Immature natural killer cell (primary cell): ENCODE measurements at regions not wholly inside any gene's neighbourhood (a gene's known extent, or its start where the extent isn't known, plus 50 kb on each side); places are given as distances from the start of the nearest gene placed in this dataset.
"Not testable (repeated sequence)": the region's sequence is repeated elsewhere in the genome, so short reads cannot be mapped to it uniquely, and the experiment has no call there.

Experiments
- DNase-seq, 3 donors: peaks; one replicate each; pipeline ENCODE4 v3.0.0; 2022; ENCODE audit warnings: mixed read lengths in 1 of 3
- H3K27ac Mint-ChIP-seq, 6 donors: one replicate each; pipeline ENCODE4 v1.8.0; 2020; ENCODE audit warnings: mixed read lengths in 6 of 6, mild to moderate bottlenecking in 5 of 6, inconsistent platforms in 4 of 6, moderate library complexity in 3 of 6
- H3K27me3 Mint-ChIP-seq, 3 donors: one replicate each; pipeline ENCODE4 v1.8.0; 2020 to 2021; ENCODE audit warnings: low read depth in 3 of 3, mild to moderate bottlenecking in 3 of 3, mixed read lengths in 3 of 3, moderate library complexity in 3 of 3, inconsistent platforms in 1 of 3
- H3K36me3 Mint-ChIP-seq, 3 donors: one replicate each; pipeline ENCODE4 v1.8.0; 2020; ENCODE audit warnings: mixed read lengths in 3 of 3, inconsistent platforms in 2 of 3, mild to moderate bottlenecking in 2 of 3
- H3K4me1 Mint-ChIP-seq, 2 donors: one replicate each; pipeline ENCODE4 v1.8.0; 2020; ENCODE audit warnings: inconsistent platforms in 2 of 2, mild to moderate bottlenecking in 2 of 2, mixed read lengths in 2 of 2, moderate library complexity in 1 of 2
- H3K4me3 Mint-ChIP-seq, 5 donors: one replicate each; pipeline ENCODE4 v1.8.0; 2020; ENCODE audit warnings: mild to moderate bottlenecking in 5 of 5, mixed read lengths in 5 of 5, inconsistent platforms in 3 of 5, moderate library complexity in 3 of 5
- H3K9me3 Mint-ChIP-seq, 6 donors: one replicate each; pipeline ENCODE4 v1.8.0; 2020; ENCODE audit warnings: mild to moderate bottlenecking in 6 of 6, mixed read lengths in 6 of 6, inconsistent platforms in 4 of 6, moderate library complexity in 3 of 6

- no peak for DNase-seq
- Mint-ChIP-seq H3K27ac (peak overlapping the region in 2 of 6 donors; percentile 9 to 38), H3K4me1 (peaks cover 11 to 30% of the 10 kb centered on the region in 2 donors), H3K4me3 (peak overlapping the region in 4 of 5 donors; percentile 15 to 46 (median 31)), H3K9me3 (peaks cover 0 to 2% (median 0%) of the 10 kb centered on the region in 6 donors), H3K27me3 (no peaks in the 10 kb centered on the region), H3K36me3 (peaks cover 0 to 8% (median 0%) of the 10 kb centered on the region in 3 donors)
Measured at GRCh38 chr1:222896630-222897526, 82.0 kb downstream of the DISP1 start.

DNA sequence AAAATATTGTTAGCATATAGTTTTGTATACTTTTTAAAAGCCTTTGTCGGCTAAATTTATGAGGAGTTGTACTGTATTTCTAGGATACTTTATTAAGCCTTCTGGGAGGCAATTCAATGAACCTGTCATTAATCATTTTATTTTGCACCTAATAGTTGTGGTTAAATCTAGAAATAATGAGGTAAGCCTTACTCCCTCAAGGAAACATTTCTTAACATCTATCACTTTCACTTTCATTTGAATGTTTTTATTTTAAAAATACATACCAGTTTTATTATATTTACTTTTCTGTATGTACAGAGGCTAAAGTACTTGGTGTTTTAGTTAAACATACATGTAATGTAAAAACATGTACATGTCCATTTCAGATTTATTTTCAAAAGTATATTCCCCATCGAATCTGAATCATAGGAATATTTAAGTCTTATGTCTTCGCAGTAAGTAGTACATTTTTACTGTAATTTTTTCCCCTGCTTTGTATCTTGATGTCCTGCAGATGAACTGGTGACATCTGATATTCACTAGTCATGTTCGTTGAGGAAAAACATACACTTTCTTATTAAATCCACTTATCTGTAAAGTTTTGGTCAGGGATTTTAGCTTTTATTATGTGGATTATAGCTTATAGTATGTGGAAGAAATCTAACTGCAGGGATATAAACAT lies 82.8 kb downstream of the DISP1 start:
- Mint-ChIP-seq H3K9me3 (peaks cover 0 to 2% (median 0%) of the 10 kb centered on the region in 6 donors), H3K27me3 (no peaks in the 10 kb centered on the region), H3K4me3 (peak overlapping the region; percentile 26 to 66 (median 55)), H3K4me1 (peaks cover 11 to 30% of the 10 kb centered on the region in 2 donors), H3K27ac (peak overlapping the region in 3 of 6 donors; percentile 44 to 78 (median 76)), H3K36me3 (peaks cover 0 to 8% (median 0%) of the 10 kb centered on the region in 3 donors)
- no peak for DNase-seq

GRCh38 chr1:222898191-222898527 lies 83.3 kb downstream of the DISP1 start:
- Mint-ChIP-seq H3K9me3 (peaks cover 0 to 2% (median 0%) of the 10 kb centered on the region in 6 donors), H3K27me3 (no peaks in the 10 kb centered on the region), H3K4me3 (peak overlapping the region; percentile 26 to 66 (median 55)), H3K36me3 (peaks cover 0 to 8% (median 0%) of the 10 kb centered on the region in 3 donors), H3K27ac (peak overlapping the region in 2 of 6 donors; percentile 76 to 78), H3K4me1 (peaks cover 11 to 30% of the 10 kb centered on the region in 2 donors)
- no peak for DNase-seq

GRCh38 chr1:222899471-222899870 lies 84.6 kb downstream of the DISP1 start:
- Mint-ChIP-seq H3K36me3 (peaks cover 0 to 8% (median 0%) of the 10 kb centered on the region in 3 donors), H3K9me3 (peaks cover 0 to 2% (median 0%) of the 10 kb centered on the region in 6 donors), H3K4me1 (peaks cover 11 to 30% of the 10 kb centered on the region in 2 donors), H3K27me3 (no peaks in the 10 kb centered on the region), H3K4me3 (no peak overlapping the region), H3K27ac (no peak overlapping the region)
- no peak for DNase-seq

- Mint-ChIP-seq H3K4me3 (no peak overlapping the region), H3K4me1 (no peaks in the 10 kb centered on the region), H3K27me3 (no peaks in the 10 kb centered on the region), H3K27ac (no peak overlapping the region), H3K9me3 (peaks cover 0 to 2% (median 0%) of the 10 kb centered on the region in 6 donors), H3K36me3 (peaks cover 0 to 10% (median 0%) of the 10 kb centered on the region in 3 donors)
- DNase-seq = no peak
Measured at GRCh38 chr1:222904451-222904850, 89.6 kb downstream of the DISP1 start.

- no peak overlapping the region for H3K4me3 Mint-ChIP-seq
- H3K9me3 Mint-ChIP-seq = peaks cover 0 to 2% (median 0%) of the 10 kb centered on the region in 6 donors
- H3K4me1 Mint-ChIP-seq = no peaks in the 10 kb centered on the region
- H3K27ac Mint-ChIP-seq = no peak overlapping the region
- no peak for DNase-seq
- peaks cover 0 to 13% (median 0%) of the 10 kb centered on the region in 3 donors for H3K36me3 Mint-ChIP-seq
- no peaks in the 10 kb centered on the region for H3K27me3 Mint-ChIP-seq
Measured at GRCh38 chr1:222905151-222905550, 90.3 kb downstream of the DISP1 start.

DNA sequence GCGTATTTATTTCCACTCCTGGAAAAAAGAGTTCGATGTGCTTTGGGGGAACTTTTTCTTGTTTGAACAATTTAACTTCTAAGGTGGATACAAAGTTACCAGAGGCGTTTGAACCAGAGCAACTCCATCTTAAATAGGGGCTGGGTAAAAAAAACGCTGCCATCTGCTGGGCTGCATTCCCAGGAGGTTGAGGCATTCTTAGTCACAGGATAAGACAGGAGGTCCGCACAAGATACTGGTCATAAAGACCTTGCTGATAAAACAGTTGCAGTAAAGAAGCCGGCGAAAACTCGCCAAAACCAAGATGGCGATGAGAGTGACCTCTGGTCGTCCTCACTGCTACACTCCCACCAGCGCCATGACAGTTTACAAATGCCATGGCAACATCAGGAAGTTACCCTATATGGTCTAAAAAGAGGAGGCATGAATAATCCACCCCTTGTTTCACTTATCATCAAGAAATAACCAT lies 91.5 kb downstream of the DISP1 start:
- not testable (repeated sequence) for H3K4me3 Mint-ChIP-seq, H3K27ac Mint-ChIP-seq, H3K9me3 Mint-ChIP-seq, DNase-seq, H3K4me1 Mint-ChIP-seq, H3K27me3 Mint-ChIP-seq, H3K36me3 Mint-ChIP-seq

GRCh38 chr1:222909586-222909985 lies 94.7 kb downstream of the DISP1 start:
- H3K4me3 Mint-ChIP-seq = no peak overlapping the region
- no peaks in the 10 kb centered on the region for H3K27me3 Mint-ChIP-seq
- no peaks in the 10 kb centered on the region for H3K9me3 Mint-ChIP-seq
- no peak overlapping the region for H3K27ac Mint-ChIP-seq
- peaks cover 0 to 5% (median 0%) of the 10 kb centered on the region in 3 donors for H3K36me3 Mint-ChIP-seq
- no peak for DNase-seq
- no peaks in the 10 kb centered on the region for H3K4me1 Mint-ChIP-seq

DNA sequence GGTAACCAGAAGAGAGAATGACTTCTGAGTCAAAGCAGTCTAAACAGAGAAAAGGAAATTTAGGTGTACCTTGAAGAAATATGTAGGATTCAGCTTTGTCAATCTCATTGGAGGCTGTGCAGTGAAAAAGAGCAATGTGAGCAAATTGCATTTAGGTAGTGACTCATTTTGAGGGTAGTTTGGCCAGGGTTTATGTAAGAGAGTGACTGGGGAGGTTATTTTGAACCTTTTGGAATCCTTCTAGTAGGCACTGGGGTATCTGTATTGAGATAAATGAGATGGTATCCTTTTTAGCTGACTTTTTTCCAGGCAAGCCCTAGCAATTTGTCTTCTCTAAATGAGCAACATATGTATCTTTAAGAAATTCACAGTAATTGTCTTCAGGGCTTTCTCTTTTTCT lies 95.9 kb downstream of the DISP1 start:
- Mint-ChIP-seq H3K9me3 (peaks cover 0 to 2% (median 0%) of the 10 kb centered on the region in 6 donors), H3K27me3 (no peaks in the 10 kb centered on the region), H3K4me3 (no peak overlapping the region), H3K4me1 (no peaks in the 10 kb centered on the region), H3K27ac (no peak overlapping the region), H3K36me3 (peaks cover 0 to 5% (median 4%) of the 10 kb centered on the region in 3 donors)
- no peak for DNase-seq

GRCh38 chr1:222911866-222912265 lies 97.0 kb downstream of the DISP1 start:
- H3K36me3 Mint-ChIP-seq = peaks cover 3 to 9% (median 8%) of the 10 kb centered on the region in 3 donors
- peaks cover 0 to 4% (median 2%) of the 10 kb centered on the region in 6 donors for H3K9me3 Mint-ChIP-seq
- DNase-seq = no peak
- no peak overlapping the region for H3K4me3 Mint-ChIP-seq
- no peaks in the 10 kb centered on the region for H3K27me3 Mint-ChIP-seq
- no peaks in the 10 kb centered on the region for H3K4me1 Mint-ChIP-seq
- no peak overlapping the region for H3K27ac Mint-ChIP-seq

- H3K4me3 Mint-ChIP-seq = no peak overlapping the region
- peaks cover 11 to 18% (median 17%) of the 10 kb centered on the region in 3 donors for H3K36me3 Mint-ChIP-seq
- peaks cover 3 to 12% (median 8%) of the 10 kb centered on the region in 6 donors for H3K9me3 Mint-ChIP-seq
- H3K27ac Mint-ChIP-seq = no peak overlapping the region
- H3K27me3 Mint-ChIP-seq = no peaks in the 10 kb centered on the region
- DNase-seq = no peak
- no peaks in the 10 kb centered on the region for H3K4me1 Mint-ChIP-seq
Measured at GRCh38 chr1:222912730-222913129, 97.9 kb downstream of the DISP1 start.

- Mint-ChIP-seq H3K27ac (no peak overlapping the region), H3K4me3 (no peak overlapping the region), H3K4me1 (peaks cover 0 to 6% of the 10 kb centered on the region in 2 donors), H3K36me3 (peaks cover 17 to 20% (median 19%) of the 10 kb centered on the region in 3 donors), H3K27me3 (no peaks in the 10 kb centered on the region), H3K9me3 (peaks cover 3 to 15% (median 10%) of the 10 kb centered on the region in 6 donors)
- DNase-seq = no peak
Measured at GRCh38 chr1:222914861-222915632, 100.2 kb downstream of the DISP1 start.

- Mint-ChIP-seq H3K4me3 (no peak overlapping the region), H3K9me3 (peaks cover 3 to 15% (median 10%) of the 10 kb centered on the region in 6 donors), H3K27ac (no peak overlapping the region), H3K36me3 (peaks cover 17 to 20% (median 19%) of the 10 kb centered on the region in 3 donors), H3K27me3 (no peaks in the 10 kb centered on the region), H3K4me1 (peaks cover 0 to 6% of the 10 kb centered on the region in 2 donors)
- no peak for DNase-seq
Measured at GRCh38 chr1:222916100-222916499, 101.3 kb downstream of the DISP1 start.
